Upper lobe of left lung (tissue), 6 donors: ENCODE measurements at regions not wholly inside any gene's neighbourhood (a gene's known extent, or its start where the extent isn't known, plus 50 kb on each side); places are given as distances from the start of the nearest gene placed in this dataset.
"Not testable (repeated sequence)": the region's sequence is repeated elsewhere in the genome, so short reads cannot be mapped to it uniquely, and the experiment has no call there.

Source experiments
- ATAC-seq, 2 donors: fragments of 200-7000 bp; cut with Tn5 transposase; one replicate each; pipeline ENCODE4 v1.9.1; 2022; ENCODE audit warnings: mild to moderate bottlenecking in 2 of 2, moderate library complexity in 2 of 2; ENCODE audit not compliant: low FRiP score in 2 of 2
- DNase-seq, 2 donors: peaks; one replicate each; pipeline ENCODE4 v3.0.0-alpha.2; 2019 to 2020
- H3K27ac ChIP-seq, 4 donors: fragments of 200-600 bp; sonication (generic); one replicate each; pipeline ENCODE4 v1.5.1; 2016 to 2019
- H3K27me3 ChIP-seq, 4 donors: fragments of 200-600 bp; sonication (generic); one replicate each; pipeline ENCODE4 v1.5.1; 2017 to 2019
- H3K36me3 ChIP-seq, 4 donors: fragments of 200-600 bp; sonication (generic); one replicate each; pipeline ENCODE4 v1.5.1; 2016 to 2019
- H3K4me1 ChIP-seq, 4 donors: fragments of 200-600 bp; sonication (generic); one replicate each; pipeline ENCODE4 v1.5.1; 2018 to 2019
- H3K4me3 ChIP-seq, 4 donors: fragments of 200-600 bp; sonication (generic); one replicate each; pipeline ENCODE4 v1.5.1; 2017 to 2019; ENCODE audit warnings: mild to moderate bottlenecking in 2 of 4, moderate library complexity in 1 of 4
- H3K9me3 ChIP-seq, 4 donors: fragments of 200-600 bp; sonication (generic); one replicate each; pipeline ENCODE4 v1.5.1; 2018 to 2019
- CTCF ChIP-seq, 6 experiments: fragments of 450-650 bp in 4 of 6; fragments of 200-600 bp in 2 of 6; sonication (generic) in 2 of 6; IDR thresholded peaks; one replicate each; pipeline ENCODE4 v1.5.1; 2016 to 2019; ENCODE audit warnings: antibody characterized with exemption in 6 of 6
- EP300 ChIP-seq, 4 donors: sonication (generic); formaldehyde crosslinking; IDR thresholded peaks; one replicate each; pipeline ENCODE4 v1.5.1; 2017; ENCODE audit warnings: antibody characterized with exemption in 4 of 4, control low read depth in 2 of 4
- POLR2A ChIP-seq, 4 donors: fragments of 450-650 bp; IDR thresholded peaks; one replicate each; pipeline ENCODE4 v1.5.1; 2016 to 2017; ENCODE audit warnings: antibody characterized with exemption in 4 of 4, mild to moderate bottlenecking in 2 of 4
- POLR2AphosphoS5 ChIP-seq, 2 donors: sonication (generic); formaldehyde crosslinking; IDR thresholded peaks; one replicate each; pipeline ENCODE4 v1.5.1; 2017; ENCODE audit warnings: antibody characterized with exemption in 2 of 2
- WGBS, 2 donors: methylation state at CpG; one replicate each; pipeline ENCODE4 v1.1.5; 2017 to 2018; 5-methylcytosine and 5-hydroxymethylcytosine counted together
- donor health status: DM: no; HTN: no; CAD: no; lungs with moderate emphysema.
- donor health status: DM: no; HTN: yes; CAD: no; lungs with severe emphysema.

- WGBS, 2 donors = 84 to 92% methylated on average over 2 of the region's 2 CpGs
- Histone ChIP-seq H3K9me3 (no peaks in the 10 kb centered on the region), H3K27me3 (no peaks in the 10 kb centered on the region), H3K27ac (no peak overlapping the region), H3K4me1 (no peaks in the 10 kb centered on the region), H3K36me3 (no peaks in the 10 kb centered on the region), H3K4me3 (no peak overlapping the region)
- ATAC-seq (no peak), DNase-seq (no peak)
- TF ChIP-seq CTCF (IDR thresholded peaks at IDR 0.05) (no peak), POLR2A (IDR thresholded peaks at IDR 0.05) (no peak), EP300 (IDR thresholded peaks at IDR 0.05) (no peak), POLR2AphosphoS5 (IDR thresholded peaks at IDR 0.05) (no peak)
These were observed 659.4 kb downstream of the MAFB start for GRCh38 chr20:40029589-40029988.

GRCh38 chr20:40019510-40019909 is 669.5 kb downstream of the MAFB start:
- TF ChIP-seq POLR2AphosphoS5 (IDR thresholded peaks at IDR 0.05) (no peak), CTCF (IDR thresholded peaks at IDR 0.05) (no peak), POLR2A (IDR thresholded peaks at IDR 0.05) (no peak), EP300 (IDR thresholded peaks at IDR 0.05) (no peak)
- WGBS, 2 donors = 40 to 48% methylated on average over 5 of the region's 5 CpGs
- no peak overlapping the region for H3K27ac ChIP-seq

GRCh38 chr20:40017765-40018164 is 671.3 kb downstream of the MAFB start:
- TF ChIP-seq EP300 (IDR thresholded peaks at IDR 0.05) = no peak
- TF ChIP-seq POLR2A (IDR thresholded peaks at IDR 0.05) = no peak
- TF ChIP-seq POLR2AphosphoS5 (IDR thresholded peaks at IDR 0.05) = no peak
- no peak for TF ChIP-seq CTCF (IDR thresholded peaks at IDR 0.05)
- ATAC-seq = no peak
- H3K27ac ChIP-seq = no peak overlapping the region
- DNase-seq = no peak
- no peaks in the 10 kb centered on the region for H3K36me3 ChIP-seq
- no peak overlapping the region for H3K4me3 ChIP-seq
- H3K4me1 ChIP-seq = no peaks in the 10 kb centered on the region
- 69 to 75% methylated on average over 1 of the region's 1 CpG for WGBS, 2 donors
- H3K9me3 ChIP-seq = no peaks in the 10 kb centered on the region
- no peaks in the 10 kb centered on the region for H3K27me3 ChIP-seq

More at GRCh38 chr20:40019510-40019909, 669.5 kb downstream of the MAFB start:
- Histone ChIP-seq H3K9me3 (no peaks in the 10 kb centered on the region), H3K4me3 (no peak overlapping the region), H3K36me3 (no peaks in the 10 kb centered on the region), H3K4me1 (no peaks in the 10 kb centered on the region), H3K27me3 (no peaks in the 10 kb centered on the region)
- DNase-seq = no peak
- ATAC-seq = no peak

GRCh38 chr20:40016890-40017289 is 672.1 kb downstream of the MAFB start:
- DNase-seq (no peak), ATAC-seq (no peak)
- H3K4me3 ChIP-seq = no peak overlapping the region
- no peaks in the 10 kb centered on the region for H3K27me3 ChIP-seq
- no peaks in the 10 kb centered on the region for H3K36me3 ChIP-seq
- H3K4me1 ChIP-seq = no peaks in the 10 kb centered on the region
- H3K27ac ChIP-seq = no peak overlapping the region
- WGBS, 2 donors = 79 to 90% methylated on average over 4 of the region's 4 CpGs
- no peaks in the 10 kb centered on the region for H3K9me3 ChIP-seq
- TF ChIP-seq CTCF (IDR thresholded peaks at IDR 0.05) = no peak

- TF ChIP-seq POLR2AphosphoS5 (IDR thresholded peaks at IDR 0.05) (no peak), POLR2A (IDR thresholded peaks at IDR 0.05) (no peak), EP300 (IDR thresholded peaks at IDR 0.05) (no peak), CTCF (IDR thresholded peaks at IDR 0.05) (no peak)
- no peak overlapping the region for H3K27ac ChIP-seq
- no peaks in the 10 kb centered on the region for H3K4me1 ChIP-seq
- H3K36me3 ChIP-seq = no peaks in the 10 kb centered on the region
- H3K4me3 ChIP-seq = no peak overlapping the region
- no peaks in the 10 kb centered on the region for H3K9me3 ChIP-seq
- no peaks in the 10 kb centered on the region for H3K27me3 ChIP-seq
- no peak for DNase-seq
- WGBS, 2 donors = 48 to 100% methylated on average over 1 of the region's 1 CpG
- peak in 1 of 2 donors; percentile 39 for ATAC-seq
These were observed 672.6 kb downstream of the MAFB start for GRCh38 chr20:40016392-40016791.

- not testable (repeated sequence) for ATAC-seq, DNase-seq
These were observed 677.0 kb downstream of the MAFB start for GRCh38 chr20:40012026-40012425.

More at GRCh38 chr20:40012026-40012425, 677.0 kb downstream of the MAFB start:
- not testable (repeated sequence) for H3K4me1 ChIP-seq, H3K4me3 ChIP-seq, H3K27me3 ChIP-seq, H3K27ac ChIP-seq, H3K9me3 ChIP-seq, H3K36me3 ChIP-seq
- 66 to 69% methylated on average over 5 of the region's 5 CpGs for WGBS, 2 donors
